ENCODE measurements at regions not wholly inside any gene's neighbourhood (a gene's known extent, or its start where the extent isn't known, plus 50 kb on each side); places are given as distances from the start of the nearest gene placed in this dataset.

DNA sequence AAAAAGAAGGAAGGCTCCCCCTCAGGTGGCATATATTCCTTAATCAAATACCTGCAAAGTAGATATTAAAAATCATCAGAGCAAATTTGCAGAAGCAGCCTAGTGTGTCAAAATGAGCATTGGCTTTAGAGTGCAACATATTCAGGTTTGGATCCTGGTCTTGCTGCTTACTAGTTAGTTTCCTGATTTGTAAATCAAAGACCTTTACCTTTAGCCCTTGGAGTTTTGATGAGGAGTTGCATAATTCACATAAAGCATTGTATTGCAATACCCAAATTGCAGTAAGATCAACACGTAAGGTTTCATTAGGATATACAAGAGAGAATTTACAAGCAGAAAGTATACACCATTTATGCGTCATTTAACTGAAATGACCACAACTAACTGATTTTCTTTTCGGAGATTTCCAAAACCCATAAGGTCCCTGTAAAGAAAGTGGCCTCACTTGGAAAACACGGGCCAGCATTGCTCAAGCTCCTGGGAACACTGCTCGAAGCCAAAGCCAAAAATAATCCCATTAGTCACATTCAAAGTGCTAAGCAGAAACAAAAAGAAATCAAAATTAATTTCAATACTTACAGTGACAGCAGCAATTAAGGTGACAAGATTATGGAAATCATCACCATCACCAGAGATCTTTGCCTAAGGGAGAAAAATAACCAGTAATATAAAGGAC, 415.9 kb upstream of the ERCC4 start:
- H3K9me3 Mint-ChIP-seq = peaks cover 4% of the 10 kb centered on the region

DNA sequence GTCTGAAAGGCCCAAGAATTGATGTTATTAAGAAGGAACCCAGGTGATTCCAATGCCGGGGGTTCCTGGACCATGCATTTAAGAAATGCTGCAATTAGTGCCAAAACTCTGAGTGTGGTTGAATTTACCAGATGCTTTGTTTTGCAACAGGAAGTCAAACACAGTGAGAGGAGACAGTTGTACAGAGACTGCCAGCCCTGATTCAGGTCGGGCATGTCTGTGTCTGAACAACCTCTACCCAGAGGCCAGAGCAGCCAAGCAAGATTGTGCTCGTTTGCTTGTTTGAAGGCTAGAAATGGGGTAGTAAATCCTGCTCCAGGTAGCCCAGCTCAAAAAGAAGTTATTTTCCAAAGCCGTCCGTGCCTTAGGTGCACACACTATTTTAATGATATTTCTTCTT, 412.4 kb upstream of the ERCC4 start:
- Mint-ChIP-seq H3K27ac (no peak overlapping the region), H3K27me3 (ENCODE audit: low read depth, poor library complexity) (peaks cover 7% of the 10 kb centered on the region)

More for the DNA sequence above, 415.9 kb upstream of the ERCC4 start:
- Mint-ChIP-seq H3K27ac (no peak overlapping the region), H3K4me1 (no peaks in the 10 kb centered on the region), H3K4me3 (no peak overlapping the region), H3K36me3 (ENCODE audit: low read depth) (no peaks in the 10 kb centered on the region), H3K27me3 (ENCODE audit: low read depth, poor library complexity) (peaks cover 3% of the 10 kb centered on the region)
- TF ChIP-seq, protein P1, sequence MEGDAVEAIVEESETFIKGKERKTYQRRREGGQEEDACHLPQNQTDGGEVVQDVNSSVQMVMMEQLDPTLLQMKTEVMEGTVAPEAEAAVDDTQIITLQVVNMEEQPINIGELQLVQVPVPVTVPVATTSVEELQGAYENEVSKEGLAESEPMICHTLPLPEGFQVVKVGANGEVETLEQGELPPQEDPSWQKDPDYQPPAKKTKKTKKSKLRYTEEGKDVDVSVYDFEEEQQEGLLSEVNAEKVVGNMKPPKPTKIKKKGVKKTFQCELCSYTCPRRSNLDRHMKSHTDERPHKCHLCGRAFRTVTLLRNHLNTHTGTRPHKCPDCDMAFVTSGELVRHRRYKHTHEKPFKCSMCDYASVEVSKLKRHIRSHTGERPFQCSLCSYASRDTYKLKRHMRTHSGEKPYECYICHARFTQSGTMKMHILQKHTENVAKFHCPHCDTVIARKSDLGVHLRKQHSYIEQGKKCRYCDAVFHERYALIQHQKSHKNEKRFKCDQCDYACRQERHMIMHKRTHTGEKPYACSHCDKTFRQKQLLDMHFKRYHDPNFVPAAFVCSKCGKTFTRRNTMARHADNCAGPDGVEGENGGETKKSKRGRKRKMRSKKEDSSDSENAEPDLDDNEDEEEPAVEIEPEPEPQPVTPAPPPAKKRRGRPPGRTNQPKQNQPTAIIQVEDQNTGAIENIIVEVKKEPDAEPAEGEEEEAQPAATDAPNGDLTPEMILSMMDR (IDR thresholded peaks at IDR 0.05) = no peak
- DNase-seq = no peak

DNA sequence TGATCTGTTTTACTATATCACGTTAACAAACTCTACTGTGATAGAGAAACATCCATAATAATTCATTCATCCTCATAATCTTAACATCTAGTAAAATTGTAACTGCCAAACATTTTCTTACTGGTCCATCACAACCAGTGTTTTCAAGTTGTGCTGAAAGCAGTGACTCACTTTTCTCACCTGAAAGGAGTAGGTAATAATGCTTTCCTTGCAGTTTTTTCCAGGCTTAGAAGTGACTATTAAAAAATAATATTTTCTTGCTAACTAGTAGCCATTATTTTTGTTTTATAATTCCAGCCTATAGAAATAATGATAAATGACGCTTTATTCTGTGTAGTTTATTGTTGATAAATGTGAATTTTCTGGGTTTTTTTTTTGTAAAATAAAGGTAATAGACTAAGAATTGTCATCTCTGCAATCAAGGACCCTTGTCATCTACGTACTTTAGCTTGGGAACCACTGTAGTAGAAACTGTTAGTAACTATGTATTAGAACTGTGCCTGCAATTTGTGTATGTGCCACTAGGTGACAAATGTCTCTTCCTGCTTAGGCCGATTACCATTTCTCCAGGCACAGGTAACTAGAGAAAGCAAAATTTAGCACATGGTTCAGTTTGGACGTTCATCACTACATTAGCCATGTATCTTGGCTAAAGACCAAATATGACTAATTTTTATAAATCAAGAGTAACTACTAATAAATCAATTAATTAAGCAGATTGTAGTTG, 409.4 kb upstream of the ERCC4 start:
- Mint-ChIP-seq H3K27ac (no peak overlapping the region), H3K36me3 (ENCODE audit: low read depth) (peaks cover 5% of the 10 kb centered on the region), H3K4me1 (no peaks in the 10 kb centered on the region), H3K27me3 (ENCODE audit: low read depth, poor library complexity) (peaks cover 7% of the 10 kb centered on the region), H3K9me3 (peaks cover 27% of the 10 kb centered on the region), H3K4me3 (no peak overlapping the region)
- TF ChIP-seq, protein P1 (IDR thresholded peaks at IDR 0.05) = peak; percentile 42
- DNase-seq = no peak

More for the DNA sequence above, 412.4 kb upstream of the ERCC4 start:
- Mint-ChIP-seq H3K36me3 (ENCODE audit: low read depth) (no peaks in the 10 kb centered on the region), H3K4me1 (no peaks in the 10 kb centered on the region), H3K4me3 (no peak overlapping the region), H3K9me3 (peaks cover 7% of the 10 kb centered on the region)
- TF ChIP-seq, protein P1 (IDR thresholded peaks at IDR 0.05) = no peak
- DNase-seq = no peak

DNA sequence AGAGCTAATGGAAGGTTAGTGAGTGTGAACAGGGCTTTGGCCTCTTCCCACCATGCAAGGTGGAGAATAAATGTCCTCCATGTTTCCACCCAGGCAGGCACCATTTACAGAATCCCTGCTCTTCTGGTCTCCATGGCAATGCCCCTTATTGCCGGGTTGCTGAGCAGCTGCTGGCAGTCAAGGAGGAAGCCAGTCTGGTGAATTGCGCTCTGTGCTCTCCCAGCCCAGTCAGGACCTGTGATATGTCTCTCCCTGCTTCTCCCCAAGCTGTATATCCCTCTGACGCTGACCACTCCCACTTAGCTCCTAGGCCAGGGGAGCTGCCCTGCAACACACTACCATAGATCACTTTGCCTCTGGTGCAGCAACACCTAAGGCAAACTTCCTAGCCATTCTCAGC, 402.1 kb upstream of the ERCC4 start:
- DNase-seq = peak; percentile 5
- Mint-ChIP-seq H3K36me3 (ENCODE audit: low read depth) (peaks cover 5% of the 10 kb centered on the region), H3K27ac (no peak overlapping the region), H3K9me3 (peaks cover 26% of the 10 kb centered on the region), H3K4me1 (peaks cover 11% of the 10 kb centered on the region), H3K27me3 (ENCODE audit: low read depth, poor library complexity) (no peaks in the 10 kb centered on the region), H3K4me3 (no peak overlapping the region)
- TF ChIP-seq, protein P1 (IDR thresholded peaks at IDR 0.05) = no peak

DNA sequence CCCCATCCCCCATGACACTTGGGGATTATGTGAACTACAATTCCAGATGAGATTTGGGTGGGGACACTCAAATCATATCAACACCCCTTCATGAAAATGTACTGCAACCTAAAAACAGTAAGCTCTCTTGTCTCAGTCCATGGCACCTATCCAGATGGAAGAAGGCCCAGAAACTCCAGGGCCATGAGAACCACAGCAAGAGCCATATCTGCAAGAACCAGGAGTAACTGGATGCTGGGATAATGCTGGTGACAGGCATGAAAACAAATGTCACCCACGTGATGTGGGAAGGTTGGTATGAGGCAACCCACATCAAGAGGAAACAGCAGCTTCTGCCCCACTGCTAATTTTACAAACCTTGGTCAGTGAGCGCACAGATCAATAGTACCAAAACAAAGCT, 400.1 kb upstream of the ERCC4 start:
- Mint-ChIP-seq H3K4me1 (peaks cover 11% of the 10 kb centered on the region), H3K27ac (no peak overlapping the region), H3K9me3 (peaks cover 9% of the 10 kb centered on the region), H3K4me3 (no peak overlapping the region), H3K27me3 (ENCODE audit: low read depth, poor library complexity) (no peaks in the 10 kb centered on the region), H3K36me3 (ENCODE audit: low read depth) (no peaks in the 10 kb centered on the region)
- TF ChIP-seq, protein P1 (IDR thresholded peaks at IDR 0.05) = no peak
- no peak for DNase-seq
